ENCODE measurements at regions not wholly inside any gene's neighbourhood (a gene's known extent, or its start where the extent isn't known, plus 50 kb on each side); places are given as distances from the start of the nearest gene placed in this dataset.

GRCh38 chr9:124197177-124198095, 60.3 kb upstream of the NEK6 start:
- TF ChIP-seq, protein P1, sequence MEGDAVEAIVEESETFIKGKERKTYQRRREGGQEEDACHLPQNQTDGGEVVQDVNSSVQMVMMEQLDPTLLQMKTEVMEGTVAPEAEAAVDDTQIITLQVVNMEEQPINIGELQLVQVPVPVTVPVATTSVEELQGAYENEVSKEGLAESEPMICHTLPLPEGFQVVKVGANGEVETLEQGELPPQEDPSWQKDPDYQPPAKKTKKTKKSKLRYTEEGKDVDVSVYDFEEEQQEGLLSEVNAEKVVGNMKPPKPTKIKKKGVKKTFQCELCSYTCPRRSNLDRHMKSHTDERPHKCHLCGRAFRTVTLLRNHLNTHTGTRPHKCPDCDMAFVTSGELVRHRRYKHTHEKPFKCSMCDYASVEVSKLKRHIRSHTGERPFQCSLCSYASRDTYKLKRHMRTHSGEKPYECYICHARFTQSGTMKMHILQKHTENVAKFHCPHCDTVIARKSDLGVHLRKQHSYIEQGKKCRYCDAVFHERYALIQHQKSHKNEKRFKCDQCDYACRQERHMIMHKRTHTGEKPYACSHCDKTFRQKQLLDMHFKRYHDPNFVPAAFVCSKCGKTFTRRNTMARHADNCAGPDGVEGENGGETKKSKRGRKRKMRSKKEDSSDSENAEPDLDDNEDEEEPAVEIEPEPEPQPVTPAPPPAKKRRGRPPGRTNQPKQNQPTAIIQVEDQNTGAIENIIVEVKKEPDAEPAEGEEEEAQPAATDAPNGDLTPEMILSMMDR (IDR thresholded peaks at IDR 0.05; ENCODE audit: poor library complexity): no peak
- no peak for TF ChIP-seq EZH2 (IDR thresholded peaks at IDR 0.05; ENCODE audit: borderline replicate concordance)
